DMS53 (cell line): ENCODE measurements at regions not wholly inside any gene's neighbourhood (a gene's known extent, or its start where the extent isn't known, plus 50 kb on each side); places are given as distances from the start of the nearest gene placed in this dataset.

Experiments
- DNase-seq: peaks from one replicate; lab custom pipeline; 2025; lab: John Stamatoyannopoulos, UW

GRCh38 chr5:9681706-9682105 lies 51.6 kb upstream of the TAS2R1 start:
- no peak for DNase-seq
